B cell (primary cell): ENCODE measurements at regions not wholly inside any gene's neighbourhood (a gene's known extent, or its start where the extent isn't known, plus 50 kb on each side); places are given as distances from the start of the nearest gene placed in this dataset.

Source experiments
- ATAC-seq: fragments of 200-7000 bp; cut with Tn5 transposase; one replicate; pipeline ENCODE4 v1.10.0; 2021; ENCODE audit warnings: low read depth, mild to moderate bottlenecking, moderate number of reproducible peaks, moderate library complexity
- CTCF ChIA-PET: fragments of 350-600 bp; sonication (Branson Sonifier 250); formaldehyde crosslinking; loops from one replicate; lab custom pipeline; 2021; ENCODE audit warnings: antibody characterized with exemption, inconsistent platforms; lab: Charles Lee
- POLR2A ChIA-PET: fragments of 350-600 bp; sonication (Branson Sonifier 250); formaldehyde crosslinking; loops from one replicate; lab custom pipeline; 2021; ENCODE audit warnings: antibody characterized with exemption; lab: Charles Lee
- DNase-seq: peaks from one replicate; pipeline ENCODE4 v3.0.0; 2013
- H2AFZ ChIP-seq: 2 replicates; pipeline ENCODE4 v1.6.1; 2012; ENCODE audit warnings: mild to moderate bottlenecking, low read depth, low read length; ENCODE audit not compliant: insufficient read depth, poor library complexity, severe bottlenecking
- H3K27ac ChIP-seq, 2 donors: 1 replicate in 1 of 2; 2 replicates in 1 of 2; pipeline ENCODE4 v1.5.1; 2012 to 2013; ENCODE audit warnings: low read length in 2 of 2, mild to moderate bottlenecking in 2 of 2, moderate library complexity in 1 of 2
- H3K27me3 ChIP-seq, 4 experiments: fragments of 200-600 bp in 1 of 4; sonication (generic) in 1 of 4; replicated peaks in 1 of 4; 1 replicate in 2 of 4; 2 replicates in 2 of 4; pipeline versions ENCODE4 v1.6.1 to v1.7.0; 2013 to 2016; ENCODE audit warnings: low read length in 3 of 4, mild to moderate bottlenecking in 2 of 4, mixed read lengths in 1 of 4, moderate library complexity in 1 of 4; ENCODE audit not compliant: insufficient read depth in 4 of 4, control insufficient read depth in 3 of 4; ENCODE audit errors: control extremely low read depth in 1 of 4
- H3K36me3 ChIP-seq, 2 experiments: replicated peaks in 1 of 2; 1 replicate in 1 of 2; 2 replicates in 1 of 2; pipeline versions ENCODE4 v1.6.1 to v1.7.1; 2013; ENCODE audit warnings: low read length in 1 of 2; ENCODE audit not compliant: insufficient read depth in 2 of 2, control insufficient read depth in 1 of 2; ENCODE audit errors: control extremely low read depth in 1 of 2, extremely low read depth in 1 of 2
- H3K4me1 ChIP-seq, 2 donors: fragments of 200-600 bp in 1 of 2; sonication (generic) in 1 of 2; 1 replicate in 1 of 2; 2 replicates in 1 of 2; pipeline versions ENCODE4 v1.5.1 to v1.6.1; 2013 to 2017; ENCODE audit warnings: low read length in 2 of 2; ENCODE audit not compliant: control insufficient read depth in 2 of 2, insufficient read depth in 2 of 2
- H3K4me2 ChIP-seq: replicated peaks from 2 replicates; pipeline ENCODE3; 2012; ENCODE audit warnings: mild to moderate bottlenecking, low read depth, low read length; ENCODE audit not compliant: poor library complexity, severe bottlenecking
- H3K4me3 ChIP-seq, 5 experiments: fragments of 200-600 bp in 1 of 5; sonication (generic) in 1 of 5; 1 replicate in 3 of 5; 2 replicates in 2 of 5; pipeline versions ENCODE4 v1.5.1 to v1.7.0; 2011 to 2016; ENCODE audit warnings: low read length in 4 of 5, mild to moderate bottlenecking in 4 of 5, low read depth in 2 of 5, control low read depth in 1 of 5, moderate library complexity in 1 of 5; ENCODE audit not compliant: insufficient read depth in 1 of 5; ENCODE audit errors: control extremely low read depth in 1 of 5, extremely low read depth in 1 of 5
- H3K79me2 ChIP-seq: fragments of 200-600 bp; sonication (generic); one replicate; pipeline ENCODE4 v1.6.0; 2016; ENCODE audit warnings: low read length; ENCODE audit not compliant: control insufficient read depth, insufficient read depth
- H3K9ac ChIP-seq: fragments of 200-600 bp; sonication (generic); 2 replicates; pipeline ENCODE4 v1.6.1; 2017; ENCODE audit warnings: mild to moderate bottlenecking, low read length, moderate library complexity
- H3K9me3 ChIP-seq, 3 donors: one replicate each; pipeline versions ENCODE4 v1.6.1 to v1.7.1; 2013; ENCODE audit warnings: low read length in 2 of 3; ENCODE audit not compliant: control insufficient read depth in 2 of 3, insufficient read depth in 1 of 3; ENCODE audit errors: control extremely low read depth in 1 of 3
- H4K20me1 ChIP-seq: 2 replicates; pipeline ENCODE4 v1.6.0; 2012; ENCODE audit warnings: mild to moderate bottlenecking, low read length; ENCODE audit not compliant: insufficient read depth, control insufficient read depth, poor library complexity, severe bottlenecking
- H3K27ac Mint-ChIP-seq: one replicate; pipeline ENCODE4 v1.8.0; 2021; ENCODE audit warnings: mixed read lengths
- H3K27me3 Mint-ChIP-seq: one replicate; pipeline ENCODE4 v1.8.0; 2021; ENCODE audit warnings: mixed read lengths
- H3K4me1 Mint-ChIP-seq: one replicate; pipeline ENCODE4 v1.8.0; 2021; ENCODE audit warnings: mixed read lengths
- H3K4me3 Mint-ChIP-seq: one replicate; pipeline ENCODE4 v1.8.0; 2021; ENCODE audit warnings: mixed read lengths
- H3K9me3 Mint-ChIP-seq: one replicate; pipeline ENCODE4 v1.8.0; 2022; ENCODE audit warnings: mixed read lengths; ENCODE audit not compliant: insufficient read depth
- CTCF ChIP-seq: fragments of 200-600 bp; IDR thresholded peaks from one replicate; pipeline ENCODE4 v1.8.0; 2022; ENCODE audit warnings: antibody characterized with exemption, mild to moderate bottlenecking
- EZH2 ChIP-seq: IDR thresholded peaks from 2 replicates; pipeline ENCODE4 v1.6.1; 2012; ENCODE audit warnings: borderline replicate concordance, low read depth, mild to moderate bottlenecking, moderate library complexity, low read length; ENCODE audit not compliant: insufficient read depth, poor library complexity, severe bottlenecking
- WGBS: methylation state at CpG from one replicate; pipeline ENCODE4 v1.1.5; 2013; ENCODE audit warnings: missing lambda C conversion rate; ENCODE audit not compliant: insufficient coverage; 5-methylcytosine and 5-hydroxymethylcytosine counted together
- intact Hi-C: fragments of 100-400 bp; cut with micrococcal nuclease; formaldehyde crosslinking; loops from one replicate; pipeline ENCODE4 v1.10.0; 2022

- 89% methylated on average over 10 of the region's 12 CpGs for WGBS
- H3K9ac ChIP-seq, result no peak overlapping the region
- Mint-ChIP-seq H3K4me3 (no peak overlapping the region), H3K4me1 (peaks cover 18% of the 10 kb centered on the region), H3K27me3 (peaks cover 65% of the 10 kb centered on the region), H3K9me3 (no peaks in the 10 kb centered on the region), H3K27ac (no peak overlapping the region)
- H3K4me2 ChIP-seq, result no peak overlapping the region
- H3K27me3 ChIP-seq, result peaks cover 0 to 67% (median 30%) of the 10 kb centered on the region in 4 experiments
- no peak overlapping the region for H3K27ac ChIP-seq
- H3K4me1 ChIP-seq, result peaks cover 24 to 30% of the 10 kb centered on the region in 2 donors
- ChIA-PET CTCF (interaction anchor here (0.6 to 3.3 kb wide), 2 partner anchors 7 to 38 kb away, joined by 3 to 17 read pairs; no protein-coding TSS in a partner anchor), POLR2A (no interaction called here)
- H3K36me3 ChIP-seq, result no peaks in the 10 kb centered on the region
- DNase-seq, result no peak
- peaks cover 0 to 8% (median 0%) of the 10 kb centered on the region in 3 donors for H3K9me3 ChIP-seq
- no peaks in the 10 kb centered on the region for H3K79me2 ChIP-seq
- TF ChIP-seq EZH2 (no peak), CTCF (no peak)
- no peaks in the 10 kb centered on the region for H4K20me1 ChIP-seq
- no peak for ATAC-seq
- no peak overlapping the region for H3K4me3 ChIP-seq
- H2AFZ ChIP-seq, result no peak overlapping the region
- intact Hi-C loops, result no loop called here
Observed at GRCh38 chr15:89396723-89397652, 62.4 kb upstream of the POLG start.

GRCh38 chr15:89395996-89396395 lies 61.4 kb upstream of the POLG start:
- CTCF ChIA-PET, result no interaction called here

More at GRCh38 chr15:89395996-89396395, 61.4 kb upstream of the POLG start:
- DNase-seq (no peak), ATAC-seq (no peak)
- peaks cover 0 to 8% (median 0%) of the 10 kb centered on the region in 3 donors for H3K9me3 ChIP-seq
- no peak overlapping the region for H3K27ac Mint-ChIP-seq
- no peak overlapping the region for H2AFZ ChIP-seq
- H3K4me1 ChIP-seq, result peaks cover 18 to 20% of the 10 kb centered on the region in 2 donors
- no peaks in the 10 kb centered on the region for H3K9me3 Mint-ChIP-seq
- 25% methylated on average over 1 of the region's 4 CpGs for WGBS
- TF ChIP-seq EZH2, result no peak
- no peak for TF ChIP-seq CTCF
- H4K20me1 ChIP-seq, result no peaks in the 10 kb centered on the region
- H3K4me1 Mint-ChIP-seq, result peaks cover 10% of the 10 kb centered on the region
- H3K36me3 ChIP-seq, result no peaks in the 10 kb centered on the region
- H3K27me3 ChIP-seq, result peaks cover 0 to 57% (median 22%) of the 10 kb centered on the region in 4 experiments
- H3K27ac ChIP-seq, result no peak overlapping the region
- H3K4me3 ChIP-seq, result no peak overlapping the region
- H3K9ac ChIP-seq, result no peak overlapping the region
- H3K27me3 Mint-ChIP-seq, result peaks cover 55% of the 10 kb centered on the region
- H3K4me3 Mint-ChIP-seq, result no peak overlapping the region
- H3K79me2 ChIP-seq, result no peaks in the 10 kb centered on the region
- no peak overlapping the region for H3K4me2 ChIP-seq
- POLR2A ChIA-PET, result no interaction called here
- intact Hi-C loops, result no loop called here
